Activated CD8-positive, alpha-beta T cell treated with anti-CD3 and anti-CD28 coated beads for 36 hours (primary cell): ENCODE measurements at regions not wholly inside any gene's neighbourhood (a gene's known extent, or its start where the extent isn't known, plus 50 kb on each side); places are given as distances from the start of the nearest gene placed in this dataset.

Experiments used
- ATAC-seq: fragments of 200-7000 bp; cut with Tn5 transposase; one replicate; pipeline ENCODE4 v1.10.0; 2021; ENCODE audit warnings: mild to moderate bottlenecking, moderate library complexity
- CTCF ChIA-PET: fragments of 350-600 bp; sonication (Branson Sonifier 250); formaldehyde crosslinking; loops from one replicate; lab custom pipeline; 2021; ENCODE audit warnings: antibody characterized with exemption; lab: Charles Lee
- POLR2A ChIA-PET: fragments of 350-600 bp; sonication (Branson Sonifier 250); formaldehyde crosslinking; loops from one replicate; lab custom pipeline; 2021; ENCODE audit warnings: antibody characterized with exemption; lab: Charles Lee
- DNase-seq: peaks from one replicate; pipeline ENCODE4 v3.0.0-alpha.2; 2020
- H3K27ac Mint-ChIP-seq: one replicate; pipeline ENCODE4 v1.8.0; 2021; ENCODE audit warnings: mild to moderate bottlenecking, mixed read lengths
- H3K27me3 Mint-ChIP-seq: one replicate; pipeline ENCODE4 v1.8.0; 2021; ENCODE audit warnings: mixed read lengths
- H3K36me3 Mint-ChIP-seq: one replicate; pipeline ENCODE4 v1.8.0; 2021; ENCODE audit warnings: low read depth, mixed read lengths
- H3K4me1 Mint-ChIP-seq: one replicate; pipeline ENCODE4 v1.8.0; 2021; ENCODE audit warnings: low read depth, mixed read lengths
- H3K4me3 Mint-ChIP-seq: one replicate; pipeline ENCODE4 v1.8.0; 2021; ENCODE audit warnings: mild to moderate bottlenecking, moderate library complexity, mixed read lengths
- H3K9me3 Mint-ChIP-seq: one replicate; pipeline ENCODE4 v1.8.0; 2021; ENCODE audit warnings: mixed read lengths
- CTCF ChIP-seq: fragments of 200-600 bp; IDR thresholded peaks from one replicate; pipeline ENCODE4 v1.8.0; 2022; ENCODE audit warnings: antibody characterized with exemption, mild to moderate bottlenecking
- intact Hi-C: fragments of 100-400 bp; cut with micrococcal nuclease; formaldehyde crosslinking; loops from one replicate; pipeline ENCODE4 v1.10.0; 2022

GRCh38 chr11:116596346-116597260 lies 176.2 kb downstream of the BUD13 start:
- DNase-seq (no peak), ATAC-seq (no peak)
- Mint-ChIP-seq H3K27ac (no peak overlapping the region), H3K36me3 (no peaks in the 10 kb centered on the region), H3K4me1 (no peaks in the 10 kb centered on the region), H3K9me3 (no peaks in the 10 kb centered on the region), H3K4me3 (no peak overlapping the region), H3K27me3 (peaks cover 4% of the 10 kb centered on the region)
- intact Hi-C loops = no loop called here
- ChIA-PET POLR2A (no interaction called here), CTCF (no interaction called here)
- TF ChIP-seq CTCF = no peak

GRCh38 chr11:116595305-116595880 lies 177.4 kb downstream of the BUD13 start:
- DNase-seq = no peak
- POLR2A ChIA-PET = no interaction called here
- H3K27me3 Mint-ChIP-seq = peaks cover 4% of the 10 kb centered on the region
- no peaks in the 10 kb centered on the region for H3K4me1 Mint-ChIP-seq
- CTCF ChIA-PET = no interaction called here
- H3K4me3 Mint-ChIP-seq = no peak overlapping the region
- intact Hi-C loops = no loop called here
- no peaks in the 10 kb centered on the region for H3K9me3 Mint-ChIP-seq
- no peak overlapping the region for H3K27ac Mint-ChIP-seq
- TF ChIP-seq CTCF = no peak
- no peak for ATAC-seq
- no peaks in the 10 kb centered on the region for H3K36me3 Mint-ChIP-seq

GRCh38 chr11:116590844-116591570 lies 181.8 kb downstream of the BUD13 start:
- no peaks in the 10 kb centered on the region for H3K4me1 Mint-ChIP-seq
- ChIA-PET CTCF (no interaction called here), POLR2A (no interaction called here)
- ATAC-seq = no peak
- H3K9me3 Mint-ChIP-seq = no peaks in the 10 kb centered on the region
- no peak for TF ChIP-seq CTCF
- no peak overlapping the region for H3K27ac Mint-ChIP-seq
- H3K4me3 Mint-ChIP-seq = no peak overlapping the region
- no peaks in the 10 kb centered on the region for H3K36me3 Mint-ChIP-seq
- intact Hi-C loops = no loop called here
- H3K27me3 Mint-ChIP-seq = peaks cover 6% of the 10 kb centered on the region
- no peak for DNase-seq

GRCh38 chr11:116589402-116589801 lies 183.4 kb downstream of the BUD13 start:
- no peak overlapping the region for H3K4me3 Mint-ChIP-seq
- H3K9me3 Mint-ChIP-seq = no peaks in the 10 kb centered on the region
- DNase-seq (no peak), ATAC-seq (no peak)
- ChIA-PET POLR2A (interaction anchor here (0.6 kb wide), 1 partner anchor 83 kb away, joined by 5 read pairs; no protein-coding TSS in a partner anchor), CTCF (no interaction called here)
- peaks cover 10% of the 10 kb centered on the region for H3K27me3 Mint-ChIP-seq
- intact Hi-C loops = no loop called here
- H3K4me1 Mint-ChIP-seq = no peaks in the 10 kb centered on the region
- H3K36me3 Mint-ChIP-seq = no peaks in the 10 kb centered on the region
- no peak for TF ChIP-seq CTCF
- no peak overlapping the region for H3K27ac Mint-ChIP-seq
